ENCODE measurements at regions not wholly inside any gene's neighbourhood (a gene's known extent, or its start where the extent isn't known, plus 50 kb on each side); places are given as distances from the start of the nearest gene placed in this dataset.
"Not testable (repeated sequence)": the region's sequence is repeated elsewhere in the genome, so short reads cannot be mapped to it uniquely, and the experiment has no call there.

DNA sequence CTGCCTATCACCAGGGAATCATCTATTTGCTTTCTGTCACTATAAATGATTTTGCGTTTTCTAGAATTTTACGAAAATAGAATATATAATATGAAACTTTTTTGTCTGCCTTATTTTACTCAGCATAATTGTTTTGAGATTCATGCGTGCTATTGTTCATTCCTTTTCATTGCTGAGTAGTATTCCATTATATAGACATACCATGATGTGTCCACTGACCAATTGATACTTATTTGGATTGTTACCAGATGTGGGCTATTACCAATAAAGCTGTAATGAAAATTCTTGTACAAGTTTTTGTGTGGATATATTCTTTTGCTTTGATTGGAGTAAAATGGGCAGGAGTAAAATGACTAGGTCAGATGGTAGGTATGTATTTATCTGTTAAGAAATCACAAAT, 390.7 kb upstream of the EMCN start:
- Histone ChIP-seq H3K4me3 (no peak overlapping the region), H3K9me3 (no peaks in the 10 kb centered on the region), H3K4me1 (no peaks in the 10 kb centered on the region), H3K36me3 (ENCODE audit: insufficient read depth in 1 of 2, low read depth in 1 of 2) (no peaks in the 10 kb centered on the region), H3K27me3 (ENCODE audit: insufficient read depth in 3 of 3, low read length in 2 of 3) (no peaks in the 10 kb centered on the region), H3K27ac (no peak overlapping the region)
- ATAC-seq (no peak), DNase-seq (no peak)
- intact Hi-C loops (cut with DNase I): no loop called here
- WGBS, 3 donors: 67 to 98% (median 83%) methylated on average over 3 of the region's 3 CpGs
- TF ChIP-seq, protein P1, sequence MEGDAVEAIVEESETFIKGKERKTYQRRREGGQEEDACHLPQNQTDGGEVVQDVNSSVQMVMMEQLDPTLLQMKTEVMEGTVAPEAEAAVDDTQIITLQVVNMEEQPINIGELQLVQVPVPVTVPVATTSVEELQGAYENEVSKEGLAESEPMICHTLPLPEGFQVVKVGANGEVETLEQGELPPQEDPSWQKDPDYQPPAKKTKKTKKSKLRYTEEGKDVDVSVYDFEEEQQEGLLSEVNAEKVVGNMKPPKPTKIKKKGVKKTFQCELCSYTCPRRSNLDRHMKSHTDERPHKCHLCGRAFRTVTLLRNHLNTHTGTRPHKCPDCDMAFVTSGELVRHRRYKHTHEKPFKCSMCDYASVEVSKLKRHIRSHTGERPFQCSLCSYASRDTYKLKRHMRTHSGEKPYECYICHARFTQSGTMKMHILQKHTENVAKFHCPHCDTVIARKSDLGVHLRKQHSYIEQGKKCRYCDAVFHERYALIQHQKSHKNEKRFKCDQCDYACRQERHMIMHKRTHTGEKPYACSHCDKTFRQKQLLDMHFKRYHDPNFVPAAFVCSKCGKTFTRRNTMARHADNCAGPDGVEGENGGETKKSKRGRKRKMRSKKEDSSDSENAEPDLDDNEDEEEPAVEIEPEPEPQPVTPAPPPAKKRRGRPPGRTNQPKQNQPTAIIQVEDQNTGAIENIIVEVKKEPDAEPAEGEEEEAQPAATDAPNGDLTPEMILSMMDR (IDR thresholded peaks at IDR 0.05): no peak

DNA sequence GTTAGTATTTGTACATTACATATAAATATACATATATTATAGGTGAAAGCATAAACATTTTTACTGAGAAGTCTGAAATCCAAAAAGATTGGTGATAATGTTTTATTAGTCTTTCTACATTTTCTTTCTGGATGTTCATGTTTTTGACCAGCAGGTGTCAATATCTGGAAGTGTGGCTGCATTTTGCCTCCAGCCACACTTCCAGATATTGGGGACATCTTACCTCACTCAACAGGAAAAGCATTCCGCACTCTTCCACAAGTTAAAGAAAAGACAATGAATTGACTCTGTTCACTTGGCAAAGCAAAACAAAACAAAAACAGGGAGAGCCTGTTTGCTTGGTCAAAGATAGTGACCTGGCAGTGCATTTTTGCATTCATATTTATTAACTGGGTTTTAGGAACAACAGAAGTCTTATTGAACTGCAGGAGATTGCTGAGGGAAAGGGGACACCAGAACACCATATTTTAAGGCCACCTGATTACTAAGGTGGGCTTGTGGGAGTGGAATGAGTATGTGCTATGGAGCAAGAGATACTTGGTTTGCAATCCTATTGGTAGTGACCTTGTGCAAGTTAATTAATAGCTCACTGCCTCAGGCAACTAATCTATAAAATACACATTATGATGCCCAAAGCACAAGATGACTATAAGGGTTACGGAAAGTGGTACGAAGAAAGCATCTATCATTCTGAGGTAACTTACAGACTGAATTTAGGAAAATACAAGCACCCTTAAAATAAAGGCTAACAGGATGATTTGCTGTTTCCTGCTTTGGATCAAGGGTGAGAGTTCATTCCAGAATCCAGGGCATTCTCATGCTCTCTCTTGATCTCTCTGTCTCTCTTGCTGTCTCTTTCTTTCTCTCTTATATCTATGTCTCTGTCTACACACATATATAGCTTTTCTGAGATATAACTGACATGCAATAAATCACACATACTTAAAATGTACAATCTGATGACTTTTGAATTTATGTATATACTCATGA, 389.9 kb upstream of the EMCN start:
- TF ChIP-seq, protein P1 (IDR thresholded peaks at IDR 0.05): peak; percentile 41
- no peak overlapping the region for H3K27ac ChIP-seq
- H3K27me3 ChIP-seq (ENCODE audit: insufficient read depth in 3 of 3, low read length in 2 of 3): no peaks in the 10 kb centered on the region
- H3K4me3 ChIP-seq: no peak overlapping the region
- H3K9me3 ChIP-seq: no peaks in the 10 kb centered on the region
- intact Hi-C loops (cut with DNase I): no loop called here
- H3K4me1 ChIP-seq: no peaks in the 10 kb centered on the region
- no peaks in the 10 kb centered on the region for H3K36me3 ChIP-seq (ENCODE audit: insufficient read depth in 1 of 2, low read depth in 1 of 2)
- no peak for DNase-seq
- WGBS, 3 donors: 62 to 85% (median 81%) methylated on average over 3 of the region's 3 CpGs
- no peak for ATAC-seq

DNA sequence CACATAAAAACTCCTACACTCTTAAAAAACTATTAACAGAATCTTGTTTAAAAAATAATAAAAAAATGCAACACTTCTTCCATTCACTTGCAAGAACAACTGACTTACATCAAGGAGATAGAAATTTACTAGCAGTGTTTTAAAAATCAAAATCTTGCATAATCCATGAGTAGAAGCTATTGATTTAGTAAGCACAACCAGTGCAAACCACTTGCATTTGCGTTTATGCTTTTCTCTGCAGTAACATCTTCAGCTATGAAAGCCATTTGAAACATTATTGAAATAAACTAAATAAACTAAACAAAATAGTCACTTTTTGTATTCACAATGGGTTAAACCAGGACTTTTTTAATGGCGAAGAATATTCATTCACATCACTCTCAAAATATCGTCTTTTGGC, 389.2 kb upstream of the EMCN start:
- TF ChIP-seq, protein P1 (IDR thresholded peaks at IDR 0.05): no peak
- intact Hi-C loops (cut with DNase I): no loop called here
- DNase-seq: no peak
- Histone ChIP-seq H3K27ac (no peak overlapping the region), H3K4me3 (no peak overlapping the region), H3K9me3 (no peaks in the 10 kb centered on the region), H3K36me3 (ENCODE audit: insufficient read depth in 1 of 2, low read depth in 1 of 2) (no peaks in the 10 kb centered on the region), H3K4me1 (no peaks in the 10 kb centered on the region), H3K27me3 (ENCODE audit: insufficient read depth in 3 of 3, low read length in 2 of 3) (no peaks in the 10 kb centered on the region)
- ATAC-seq: no peak
- WGBS, 3 donors: 89 to 92% (median 90%) methylated on average over 3 of the region's 3 CpGs

DNA sequence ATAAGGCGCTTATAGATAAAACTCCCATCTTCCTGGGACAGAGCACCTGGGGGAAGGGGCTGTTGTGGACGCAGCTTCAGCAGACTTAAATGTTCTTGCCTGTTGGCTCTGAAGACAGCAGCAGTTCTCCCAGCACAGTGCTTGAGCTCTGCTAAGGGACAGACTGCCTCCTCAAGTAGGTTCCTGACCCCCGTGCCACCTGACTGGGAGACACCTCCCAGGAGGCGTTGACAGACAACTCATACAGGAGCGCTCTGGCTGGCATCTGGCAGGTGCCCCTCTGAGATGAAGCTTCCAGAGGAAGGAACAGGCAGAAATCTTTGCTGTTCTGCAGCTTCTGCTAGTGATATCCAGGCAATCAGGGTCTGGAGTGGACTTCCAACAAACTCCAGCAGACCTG, 383.1 kb upstream of the EMCN start:
- WGBS, 3 donors: 90 to 98% (median 93%) methylated on average over 5 of the region's 5 CpGs
- H3K27me3 ChIP-seq (ENCODE audit: insufficient read depth in 3 of 3, low read length in 2 of 3); DNase-seq; H3K4me3 ChIP-seq; ATAC-seq; intact Hi-C loops (cut with DNase I); H3K4me1 ChIP-seq; H3K9me3 ChIP-seq; H3K36me3 ChIP-seq (ENCODE audit: insufficient read depth in 1 of 2, low read depth in 1 of 2); H3K27ac ChIP-seq: not testable (repeated sequence)

DNA sequence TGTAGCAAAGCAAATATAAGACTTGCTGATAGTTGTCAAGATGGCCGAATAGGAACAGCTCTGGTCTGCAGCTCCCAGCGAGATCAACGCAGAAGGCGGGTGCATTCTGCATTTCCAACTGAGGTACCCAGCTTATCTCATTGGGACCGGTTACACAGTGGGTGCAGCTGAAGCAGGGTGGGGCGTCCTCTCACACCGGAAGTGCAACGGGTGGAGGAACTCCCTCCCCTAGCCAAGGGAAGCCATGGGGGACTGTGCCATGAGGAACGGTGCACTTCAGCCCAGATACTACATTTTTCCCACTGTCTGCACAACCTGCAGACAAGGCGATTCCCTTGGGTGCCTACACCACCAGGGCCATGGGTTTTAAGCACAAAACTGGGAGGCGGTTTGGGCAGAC, 382.3 kb upstream of the EMCN start:
- no peaks in the 10 kb centered on the region for H3K9me3 ChIP-seq
- intact Hi-C loops (cut with DNase I): no loop called here
- 88 to 94% (median 89%) methylated on average over 11 of the region's 11 CpGs for WGBS, 3 donors
- H3K4me3 ChIP-seq: no peak overlapping the region
- no peak for ATAC-seq
- TF ChIP-seq, protein P1 (IDR thresholded peaks at IDR 0.05): no peak
- DNase-seq: no peak
- H3K4me1 ChIP-seq: no peaks in the 10 kb centered on the region
- no peaks in the 10 kb centered on the region for H3K27me3 ChIP-seq (ENCODE audit: insufficient read depth in 3 of 3, low read length in 2 of 3)
- no peak overlapping the region for H3K27ac ChIP-seq
- H3K36me3 ChIP-seq (ENCODE audit: insufficient read depth in 1 of 2, low read depth in 1 of 2): no peaks in the 10 kb centered on the region

Data from psoas muscle (tissue), 7 donors.